ENCODE measurements at regions not wholly inside any gene's neighbourhood (a gene's known extent, or its start where the extent isn't known, plus 50 kb on each side); places are given as distances from the start of the nearest gene placed in this dataset.

DNA sequence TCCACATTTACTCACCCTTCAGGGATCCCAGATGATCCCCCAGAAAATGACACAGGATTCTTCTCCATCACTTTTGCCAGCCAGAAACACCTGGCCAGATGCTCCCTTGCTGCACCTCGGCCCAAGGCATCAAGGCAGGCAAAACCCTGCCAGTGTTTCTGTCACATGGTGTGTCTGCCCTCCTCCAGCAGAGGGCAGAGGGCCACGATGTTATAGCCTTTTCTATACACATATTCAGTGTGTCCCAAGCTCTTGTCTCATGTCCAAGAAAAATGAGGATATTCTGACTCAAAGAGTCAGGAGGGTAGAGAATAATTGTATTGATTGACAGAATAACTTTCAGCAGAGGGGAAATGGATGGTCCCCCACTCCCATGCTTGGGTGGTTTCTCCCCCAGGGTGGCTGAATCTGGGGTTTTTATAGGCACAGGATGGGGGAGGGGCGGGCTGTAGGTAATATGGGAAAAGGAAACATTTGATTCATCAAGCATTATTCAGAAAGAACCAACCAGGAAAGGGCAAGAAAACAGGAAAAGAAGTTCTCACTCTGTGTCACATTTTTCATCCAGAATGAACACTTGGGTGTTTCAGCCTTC is 933.9 kb downstream of the TRIB2 start (continued):
- no peak for TF ChIP-seq SIRT6 (IDR thresholded peaks at IDR 0.05; ENCODE audit: low read length)
- TF ChIP-seq ATF3 (IDR thresholded peaks at IDR 0.05; ENCODE audit: insufficient read depth, low read depth, low read length) = peak; percentile 28; the same call in 1 of the 2 replicates
- TF ChIP-seq, protein P1, sequence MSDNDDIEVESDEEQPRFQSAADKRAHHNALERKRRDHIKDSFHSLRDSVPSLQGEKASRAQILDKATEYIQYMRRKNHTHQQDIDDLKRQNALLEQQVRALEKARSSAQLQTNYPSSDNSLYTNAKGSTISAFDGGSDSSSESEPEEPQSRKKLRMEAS (IDR thresholded peaks at IDR 0.05) = peak; percentile 67
- TF ChIP-seq, protein P2, sequence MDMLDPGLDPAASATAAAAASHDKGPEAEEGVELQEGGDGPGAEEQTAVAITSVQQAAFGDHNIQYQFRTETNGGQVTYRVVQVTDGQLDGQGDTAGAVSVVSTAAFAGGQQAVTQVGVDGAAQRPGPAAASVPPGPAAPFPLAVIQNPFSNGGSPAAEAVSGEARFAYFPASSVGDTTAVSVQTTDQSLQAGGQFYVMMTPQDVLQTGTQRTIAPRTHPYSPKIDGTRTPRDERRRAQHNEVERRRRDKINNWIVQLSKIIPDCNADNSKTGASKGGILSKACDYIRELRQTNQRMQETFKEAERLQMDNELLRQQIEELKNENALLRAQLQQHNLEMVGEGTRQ (IDR thresholded peaks at IDR 0.05; ENCODE audit: low read length) = 0 out of 2 replicates have a peak, but pooled peaks have one; percentile 7
- no peak for TF ChIP-seq BRCA1 (IDR thresholded peaks at IDR 0.05; ENCODE audit: low read depth, low read length)
- TF ChIP-seq RFX5 (IDR thresholded peaks at IDR 0.05; ENCODE audit: borderline replicate concordance, low read depth, low read length) = no peak
- TF ChIP-seq SP2 (IDR thresholded peaks at IDR 0.05; ENCODE audit: low read length) = no peak
- no peak for TF ChIP-seq JUND (IDR thresholded peaks at IDR 0.05; ENCODE audit: low read length)
- no peak for TF ChIP-seq CHD1 (IDR thresholded peaks at IDR 0.05; ENCODE audit: low read depth, low read length)
- no peak for TF ChIP-seq SUZ12 (IDR thresholded peaks at IDR 0.05; ENCODE audit: low read length)
- TF ChIP-seq CTCF (IDR thresholded peaks at IDR 0.05; ENCODE audit: control extremely low read depth in 1 of 3, insufficient read depth in 1 of 3, low read depth in 1 of 3, low read length in 3 of 3) = peak; percentile 60 to 82 (median 82)
- TF ChIP-seq RNF2 (IDR thresholded peaks at IDR 0.05; ENCODE audit: borderline replicate concordance, low read depth, low read length, missing control alignments, poor library complexity, severe bottlenecking) = no peak
- TF ChIP-seq YY1 (IDR thresholded peaks at IDR 0.05; ENCODE audit: low read depth, low read length) = no peak
- TF ChIP-seq CTBP2 (IDR thresholded peaks at IDR 0.05; ENCODE audit: borderline replicate concordance, insufficient read depth, insufficient read length, low read length) = no peak
- no peak for TF ChIP-seq NRF1 (IDR thresholded peaks at IDR 0.05; ENCODE audit: low read depth, low read length)
- no peak for TF ChIP-seq PHF8 (conservative IDR thresholded peaks at IDR 0.05; ENCODE audit: low read depth, low read length)
- TF ChIP-seq SAP30 (IDR thresholded peaks at IDR 0.05; ENCODE audit: insufficient read depth, insufficient replicate concordance, low read length) = no peak
- TF ChIP-seq TCF12 (IDR thresholded peaks at IDR 0.05; ENCODE audit: low read depth, low read length) = no peak
- TF ChIP-seq KDM4A (IDR thresholded peaks at IDR 0.05; ENCODE audit: low read depth, low read length, severe bottlenecking) = no peak
- TF ChIP-seq HDAC6 (IDR thresholded peaks at IDR 0.05; ENCODE audit: low read depth, low read length) = no peak

All from H1 (cell line).